ENCODE measurements at regions not wholly inside any gene's neighbourhood (a gene's known extent, or its start where the extent isn't known, plus 50 kb on each side); places are given as distances from the start of the nearest gene placed in this dataset.

DNA sequence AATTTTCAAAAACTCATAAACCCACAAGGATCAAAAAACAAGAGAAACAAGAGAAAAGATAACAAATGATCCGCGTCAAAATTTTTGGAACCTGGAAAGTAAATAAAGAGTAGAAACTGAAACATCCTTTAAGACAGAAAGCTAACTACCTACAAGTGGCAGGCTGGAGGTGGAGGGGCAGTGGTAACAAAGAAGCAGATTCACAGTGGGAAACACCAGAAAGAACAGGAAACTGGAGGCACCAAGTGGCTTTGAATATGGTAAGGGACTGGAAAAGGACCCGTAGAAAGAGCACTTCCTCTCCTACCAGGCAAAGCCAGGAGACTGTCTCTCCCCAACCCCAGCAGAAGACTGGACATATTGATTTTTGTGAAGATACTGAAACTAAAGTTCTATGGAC lies 100.6 kb upstream of the TARS1 start:
- Histone ChIP-seq H3K4me2 (ENCODE audit: low read length) (no peak overlapping the region), H3K27me3 (ENCODE audit: insufficient read depth, low read length) (no peaks in the 10 kb centered on the region), H3K9me3 (ENCODE audit: insufficient read depth, low read depth, low read length) (no peaks in the 10 kb centered on the region), H2BK5ac (ENCODE audit: low read depth, low read length, poor library complexity) (no peak overlapping the region), H3K4me1 (ENCODE audit: control insufficient read depth in 1 of 2, insufficient read depth in 2 of 2, low read length in 2 of 2) (no peaks in the 10 kb centered on the region), H2BK120ac (ENCODE audit: insufficient read depth, low read length, poor library complexity) (no peak overlapping the region), H3K18ac (ENCODE audit: low read length) (no peak overlapping the region), H3K9ac (ENCODE audit: low read length) (no peak overlapping the region), H3K14ac (ENCODE audit: low read length) (no peak overlapping the region), H2AFZ (ENCODE audit: insufficient read depth, low read length, poor library complexity) (no peak overlapping the region), H2BK12ac (ENCODE audit: low read length) (no peak overlapping the region), H3K4me3 (ENCODE audit: low read depth, low read length) (no peak overlapping the region), H3K27ac (ENCODE audit: low read depth, low read length) (no peak overlapping the region), H2AK5ac (ENCODE audit: low read length) (no peak overlapping the region), H3K79me2 (ENCODE audit: control insufficient read depth, insufficient read depth, low read length, poor library complexity) (no peaks in the 10 kb centered on the region), H3K36me3 (ENCODE audit: control insufficient read depth in 1 of 2, insufficient read depth in 2 of 2, low read length in 2 of 2) (no peaks in the 10 kb centered on the region), H4K8ac (ENCODE audit: low read depth, low read length) (no peak overlapping the region), H4K91ac (ENCODE audit: low read depth, low read length) (no peak overlapping the region), H3K23ac (ENCODE audit: low read length) (no peak overlapping the region), H3K79me1 (ENCODE audit: low read length) (no peaks in the 10 kb centered on the region), H4K12ac (ENCODE audit: low read depth, low read length) (no peak overlapping the region), H3K4ac (ENCODE audit: low read depth, low read length) (no peak overlapping the region)
- DNase-seq: no peak
- no CpG with 5 or more reads among the region's 3 CpGs for WGBS (ENCODE audit: extremely low coverage, insufficient coverage, insufficient read length)

DNA sequence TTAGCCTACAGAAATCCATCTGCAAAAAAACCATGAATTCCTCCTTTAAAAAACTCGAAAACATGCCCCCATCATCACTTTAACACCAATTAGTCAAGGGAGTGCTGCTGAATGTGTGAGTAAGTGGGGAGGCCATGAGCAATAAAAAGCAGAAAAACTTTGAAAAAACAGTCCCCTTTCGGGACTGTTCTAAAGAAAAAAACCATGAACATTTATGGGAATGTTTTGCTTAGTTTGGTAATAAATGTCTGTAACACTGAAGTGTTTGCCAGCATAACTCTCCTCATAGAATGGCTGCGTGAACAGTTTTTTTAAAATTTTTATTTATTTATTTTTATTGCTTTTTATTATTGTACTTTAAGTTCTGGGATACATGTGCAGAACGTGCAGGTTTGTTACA lies 99.4 kb upstream of the TARS1 start:
- H3K9me3 ChIP-seq (ENCODE audit: insufficient read depth, low read depth, low read length): no peaks in the 10 kb centered on the region
- no peak overlapping the region for H2AK5ac ChIP-seq (ENCODE audit: low read length)
- no peaks in the 10 kb centered on the region for H3K27me3 ChIP-seq (ENCODE audit: insufficient read depth, low read length)
- H2BK120ac ChIP-seq (ENCODE audit: insufficient read depth, low read length, poor library complexity): no peak overlapping the region
- H4K8ac ChIP-seq (ENCODE audit: low read depth, low read length): no peak overlapping the region
- no peaks in the 10 kb centered on the region for H3K36me3 ChIP-seq (ENCODE audit: control insufficient read depth in 1 of 2, insufficient read depth in 2 of 2, low read length in 2 of 2)
- H4K91ac ChIP-seq (ENCODE audit: low read depth, low read length): no peak overlapping the region
- no peaks in the 10 kb centered on the region for H3K4me1 ChIP-seq (ENCODE audit: control insufficient read depth in 1 of 2, insufficient read depth in 2 of 2, low read length in 2 of 2)
- no peak overlapping the region for H3K14ac ChIP-seq (ENCODE audit: low read length)
- H3K23ac ChIP-seq (ENCODE audit: low read length): no peak overlapping the region
- no CpG with 5 or more reads among the region's 4 CpGs for WGBS (ENCODE audit: extremely low coverage, insufficient coverage, insufficient read length)
- no peak overlapping the region for H2BK12ac ChIP-seq (ENCODE audit: low read length)
- no peak overlapping the region for H3K27ac ChIP-seq (ENCODE audit: low read depth, low read length)
- no peaks in the 10 kb centered on the region for H3K79me2 ChIP-seq (ENCODE audit: control insufficient read depth, insufficient read depth, low read length, poor library complexity)
- no peak overlapping the region for H3K4me3 ChIP-seq (ENCODE audit: low read depth, low read length)
- no peak overlapping the region for H3K4ac ChIP-seq (ENCODE audit: low read depth, low read length)
- no peak overlapping the region for H3K18ac ChIP-seq (ENCODE audit: low read length)
- DNase-seq: no peak
- no peak overlapping the region for H2AFZ ChIP-seq (ENCODE audit: insufficient read depth, low read length, poor library complexity)
- H3K9ac ChIP-seq (ENCODE audit: low read length): no peak overlapping the region
- H4K12ac ChIP-seq (ENCODE audit: low read depth, low read length): no peak overlapping the region
- H3K79me1 ChIP-seq (ENCODE audit: low read length): no peaks in the 10 kb centered on the region
- no peak overlapping the region for H3K4me2 ChIP-seq (ENCODE audit: low read length)
- no peak overlapping the region for H2BK5ac ChIP-seq (ENCODE audit: low read depth, low read length, poor library complexity)

DNA sequence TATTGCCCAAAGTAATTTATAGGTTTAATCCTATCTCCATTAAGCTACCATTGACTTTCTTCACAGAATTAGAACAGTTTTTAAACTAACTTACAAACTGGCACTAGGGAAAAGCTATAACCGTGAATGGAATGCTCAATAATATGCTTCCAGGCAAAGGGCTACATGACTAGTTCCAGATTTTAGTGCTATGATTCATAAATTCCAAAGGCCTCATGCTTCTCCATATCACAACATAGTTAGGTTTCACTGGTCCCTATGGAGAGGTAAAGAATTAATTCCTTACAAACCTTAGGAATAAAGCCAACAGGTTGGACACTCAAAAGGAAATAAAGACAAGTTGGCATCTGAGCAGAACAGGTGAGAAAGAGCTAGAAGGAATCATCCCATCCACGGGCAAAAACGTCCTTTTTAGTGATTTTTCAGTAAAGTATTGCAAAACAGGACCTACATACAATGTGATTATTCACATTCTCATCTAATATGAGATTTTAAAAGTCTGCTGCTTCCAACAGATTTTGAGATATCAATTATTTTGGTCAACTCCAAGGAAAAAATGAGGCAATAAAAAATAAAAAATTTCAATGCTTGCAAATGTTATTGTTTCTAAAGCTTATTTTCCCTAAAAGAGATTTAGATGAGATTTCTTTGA lies 97.0 kb upstream of the TARS1 start:
- Histone ChIP-seq H3K18ac (ENCODE audit: low read length) (no peak overlapping the region), H3K4me2 (ENCODE audit: low read length) (no peak overlapping the region), H3K27me3 (ENCODE audit: insufficient read depth, low read length) (no peaks in the 10 kb centered on the region), H3K23ac (ENCODE audit: low read length) (no peak overlapping the region), H2AFZ (ENCODE audit: insufficient read depth, low read length, poor library complexity) (no peak overlapping the region), H3K9me3 (ENCODE audit: insufficient read depth, low read depth, low read length) (no peaks in the 10 kb centered on the region), H3K9ac (ENCODE audit: low read length) (no peak overlapping the region), H3K14ac (ENCODE audit: low read length) (no peak overlapping the region), H4K91ac (ENCODE audit: low read depth, low read length) (no peak overlapping the region), H4K8ac (ENCODE audit: low read depth, low read length) (no peak overlapping the region), H3K4ac (ENCODE audit: low read depth, low read length) (no peak overlapping the region), H3K79me2 (ENCODE audit: control insufficient read depth, insufficient read depth, low read length, poor library complexity) (no peaks in the 10 kb centered on the region), H2BK12ac (ENCODE audit: low read length) (no peak overlapping the region), H3K36me3 (ENCODE audit: control insufficient read depth in 1 of 2, insufficient read depth in 2 of 2, low read length in 2 of 2) (no peaks in the 10 kb centered on the region), H4K12ac (ENCODE audit: low read depth, low read length) (no peak overlapping the region), H2AK5ac (ENCODE audit: low read length) (no peak overlapping the region), H2BK120ac (ENCODE audit: insufficient read depth, low read length, poor library complexity) (no peak overlapping the region), H2BK5ac (ENCODE audit: low read depth, low read length, poor library complexity) (no peak overlapping the region), H3K4me3 (ENCODE audit: low read depth, low read length) (no peak overlapping the region), H3K4me1 (ENCODE audit: control insufficient read depth in 1 of 2, insufficient read depth in 2 of 2, low read length in 2 of 2) (no peaks in the 10 kb centered on the region), H3K27ac (ENCODE audit: low read depth, low read length) (no peak overlapping the region), H3K79me1 (ENCODE audit: low read length) (no peaks in the 10 kb centered on the region)
- peak; percentile 21 to 83 for DNase-seq
- WGBS (ENCODE audit: extremely low coverage, insufficient coverage, insufficient read length): no CpG with 5 or more reads among the region's 3 CpGs

DNA sequence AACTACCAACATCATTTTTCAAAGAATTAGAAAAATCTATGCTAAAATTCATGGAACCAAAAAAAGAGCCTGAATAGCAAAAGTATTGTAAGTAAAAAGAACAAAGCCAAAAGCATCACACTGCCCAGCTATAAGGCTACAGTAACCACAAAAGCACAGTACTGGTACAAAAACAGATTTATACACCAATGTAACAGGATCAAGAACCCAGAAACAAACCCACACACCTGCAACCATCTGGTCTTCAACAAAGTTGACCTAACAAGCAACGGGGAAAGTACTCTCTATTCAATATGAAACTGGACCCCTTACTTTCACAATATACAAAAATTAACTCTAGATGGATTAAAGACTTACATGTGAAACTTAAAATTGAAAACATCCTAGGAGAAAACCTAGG lies 94.2 kb upstream of the TARS1 start:
- Histone ChIP-seq H3K23ac (ENCODE audit: low read length) (no peak overlapping the region), H3K4me1 (ENCODE audit: control insufficient read depth in 1 of 2, insufficient read depth in 2 of 2, low read length in 2 of 2) (no peaks in the 10 kb centered on the region), H2BK5ac (ENCODE audit: low read depth, low read length, poor library complexity) (no peak overlapping the region), H2BK12ac (ENCODE audit: low read length) (no peak overlapping the region), H3K27ac (ENCODE audit: low read depth, low read length) (no peak overlapping the region), H4K91ac (ENCODE audit: low read depth, low read length) (no peak overlapping the region), H3K27me3 (ENCODE audit: insufficient read depth, low read length) (no peaks in the 10 kb centered on the region), H2AFZ (ENCODE audit: insufficient read depth, low read length, poor library complexity) (no peak overlapping the region), H3K9ac (ENCODE audit: low read length) (no peak overlapping the region), H3K18ac (ENCODE audit: low read length) (no peak overlapping the region), H3K14ac (ENCODE audit: low read length) (no peak overlapping the region), H4K12ac (ENCODE audit: low read depth, low read length) (no peak overlapping the region), H4K8ac (ENCODE audit: low read depth, low read length) (no peak overlapping the region), H3K79me2 (ENCODE audit: control insufficient read depth, insufficient read depth, low read length, poor library complexity) (no peaks in the 10 kb centered on the region), H3K4me3 (ENCODE audit: low read depth, low read length) (no peak overlapping the region), H2BK120ac (ENCODE audit: insufficient read depth, low read length, poor library complexity) (no peak overlapping the region), H3K4me2 (ENCODE audit: low read length) (no peak overlapping the region), H2AK5ac (ENCODE audit: low read length) (no peak overlapping the region), H3K36me3 (ENCODE audit: control insufficient read depth in 1 of 2, insufficient read depth in 2 of 2, low read length in 2 of 2) (no peaks in the 10 kb centered on the region), H3K9me3 (ENCODE audit: insufficient read depth, low read depth, low read length) (no peaks in the 10 kb centered on the region), H3K4ac (ENCODE audit: low read depth, low read length) (no peak overlapping the region), H3K79me1 (ENCODE audit: low read length) (no peaks in the 10 kb centered on the region)
- no CpG with 5 or more reads among the region's 1 CpG for WGBS (ENCODE audit: extremely low coverage, insufficient coverage, insufficient read length)
- DNase-seq: no peak
